CD4-positive, alpha-beta T cell treated with Interleukin-6 at 100 ng/mL for 8 hours (primary cell): ENCODE measurements at regions not wholly inside any gene's neighbourhood (a gene's known extent, or its start where the extent isn't known, plus 50 kb on each side); places are given as distances from the start of the nearest gene placed in this dataset.

Experiments used
- DNase-seq: peaks from one replicate; pipeline ENCODE4 v3.0.0-alpha.2; 2020; ENCODE audit warnings: mixed read lengths, low spot score

GRCh38 chr2:105449076-105449475 is 50.2 kb upstream of the FHL2 start:
- no peak for DNase-seq
